MM.1S (cell line): ENCODE measurements at regions not wholly inside any gene's neighbourhood (a gene's known extent, or its start where the extent isn't known, plus 50 kb on each side); places are given as distances from the start of the nearest gene placed in this dataset.

Experiments
- DNase-seq: peaks from one replicate; pipeline ENCODE4 v3.0.0-alpha.2; 2015
- H2AFZ ChIP-seq: fragments of 300-600 bp; sonication (generic); 2 replicates; pipeline ENCODE4 v1.6.0; 2016; ENCODE audit warnings: antibody characterized with exemption, low read length
- H3F3A ChIP-seq: fragments of 300-600 bp; sonication (generic); 2 replicates; pipeline ENCODE4 v1.6.1; 2016; ENCODE audit warnings: mild to moderate bottlenecking, antibody characterized with exemption, low read length, moderate library complexity, mixed read lengths; ENCODE audit not compliant: insufficient read depth
- H3K27ac ChIP-seq: fragments of 300-600 bp; sonication (generic); 2 replicates; pipeline ENCODE4 v1.5.1; 2016; ENCODE audit warnings: mild to moderate bottlenecking, low read length
- H3K27me3 ChIP-seq: fragments of 300-600 bp; sonication (generic); replicated peaks from 2 replicates; pipeline ENCODE4 v1.6.0; 2016; ENCODE audit warnings: low read length; ENCODE audit not compliant: insufficient read depth
- H3K36me3 ChIP-seq: fragments of 300-600 bp; sonication (generic); replicated peaks from 2 replicates; pipeline ENCODE4 v1.6.1; 2016; ENCODE audit warnings: mild to moderate bottlenecking, low read length, mixed read lengths; ENCODE audit not compliant: insufficient read depth
- H3K4me1 ChIP-seq: fragments of 300-600 bp; sonication (generic); 2 replicates; pipeline ENCODE4 v1.6.1; 2016; ENCODE audit warnings: low read length, mixed read lengths
- H3K4me2 ChIP-seq: fragments of 300-600 bp; sonication (generic); 2 replicates; pipeline ENCODE4 v1.6.0; 2016; ENCODE audit warnings: low read depth, low read length
- H3K4me3 ChIP-seq: fragments of 300-600 bp; sonication (generic); 2 replicates; pipeline ENCODE4 v1.5.1; 2016; ENCODE audit warnings: low read length, mixed read lengths
- H3K79me2 ChIP-seq: fragments of 300-600 bp; sonication (generic); 2 replicates; pipeline ENCODE4 v1.6.1; 2016; ENCODE audit warnings: mixed run types, low read length, mixed read lengths
- H3K9ac ChIP-seq: fragments of 300-600 bp; sonication (generic); 2 replicates; pipeline ENCODE4 v1.6.1; 2016; ENCODE audit warnings: low read length, mixed read lengths
- H3K9me2 ChIP-seq: fragments of 300-600 bp; sonication (generic); replicated peaks from 2 replicates; pipeline ENCODE4 v1.6.1; 2016; ENCODE audit warnings: mild to moderate bottlenecking, low read length, mixed read lengths; ENCODE audit not compliant: insufficient read depth
- H3K9me3 ChIP-seq: fragments of 300-600 bp; sonication (generic); replicated peaks from 2 replicates; pipeline ENCODE4 v1.6.1; 2016; ENCODE audit warnings: mild to moderate bottlenecking, low read length, mixed read lengths; ENCODE audit not compliant: insufficient read depth
- H4K20me1 ChIP-seq: fragments of 300-600 bp; sonication (generic); 2 replicates; pipeline ENCODE4 v1.6.1; 2016; ENCODE audit warnings: mild to moderate bottlenecking, low read length, moderate library complexity, mixed read lengths; ENCODE audit not compliant: insufficient read depth
- EZH2 ChIP-seq: fragments of 300-600 bp; sonication (generic); optimal IDR thresholded peaks from 2 replicates; pipeline ENCODE3; 2017; ENCODE audit warnings: low read depth, mild to moderate bottlenecking, antibody characterized with exemption, low read length, mixed read lengths
- EZH2phosphoT487 ChIP-seq: fragments of 300-600 bp; sonication (generic); IDR thresholded peaks from 2 replicates; pipeline ENCODE4 v1.6.1; 2018; ENCODE audit warnings: antibody characterized with exemption, low read length
- TF ChIP-seq, protein P1 (sequence below): fragments of 300-600 bp; sonication (generic); IDR thresholded peaks from 2 replicates; pipeline ENCODE4 v1.5.1; 2016; ENCODE audit warnings: antibody characterized with exemption, low read length, mixed read lengths

DNA sequence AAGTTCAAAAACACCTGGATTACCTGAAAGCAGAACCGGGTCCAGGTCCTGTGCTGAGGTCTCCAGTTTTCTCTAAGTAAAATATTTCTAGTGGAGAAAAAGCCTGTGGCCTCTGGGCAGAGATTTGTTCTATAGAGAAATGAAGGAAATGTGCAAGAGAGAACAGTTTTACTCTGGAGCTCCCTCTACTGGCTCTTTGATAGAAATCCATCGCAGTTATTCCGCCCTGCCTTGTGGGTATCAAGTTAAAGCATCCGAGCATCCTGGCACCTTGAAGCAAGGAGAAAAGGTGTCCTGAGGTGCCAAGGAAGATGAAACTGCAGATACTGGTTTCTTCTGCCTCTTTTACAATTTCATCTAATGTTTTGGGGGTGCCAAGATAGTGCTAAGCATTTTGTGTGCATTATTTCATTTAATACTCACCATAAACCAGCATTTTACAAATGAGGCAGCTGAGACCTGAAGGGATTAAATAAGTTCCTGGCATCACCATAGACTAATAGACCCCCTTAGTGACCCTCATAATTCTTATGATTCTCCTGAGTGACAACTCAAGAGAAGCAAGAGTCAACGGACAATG, 113.1 kb upstream of the HSD17B12 start:
- no peaks in the 10 kb centered on the region for H3K9me3 ChIP-seq
- H3K4me1 ChIP-seq: no peaks in the 10 kb centered on the region
- no peaks in the 10 kb centered on the region for H3F3A ChIP-seq
- H3K79me2 ChIP-seq: no peaks in the 10 kb centered on the region
- H3K36me3 ChIP-seq: no peaks in the 10 kb centered on the region
- H3K9ac ChIP-seq: no peak overlapping the region
- no peaks in the 10 kb centered on the region for H3K27me3 ChIP-seq
- H3K4me3 ChIP-seq: no peak overlapping the region
- DNase-seq: peak; percentile 58
- no peak overlapping the region for H2AFZ ChIP-seq
- H3K9me2 ChIP-seq: no peaks in the 10 kb centered on the region
- H3K27ac ChIP-seq: no peak overlapping the region
- TF ChIP-seq EZH2: no peak
- TF ChIP-seq, protein P1, sequence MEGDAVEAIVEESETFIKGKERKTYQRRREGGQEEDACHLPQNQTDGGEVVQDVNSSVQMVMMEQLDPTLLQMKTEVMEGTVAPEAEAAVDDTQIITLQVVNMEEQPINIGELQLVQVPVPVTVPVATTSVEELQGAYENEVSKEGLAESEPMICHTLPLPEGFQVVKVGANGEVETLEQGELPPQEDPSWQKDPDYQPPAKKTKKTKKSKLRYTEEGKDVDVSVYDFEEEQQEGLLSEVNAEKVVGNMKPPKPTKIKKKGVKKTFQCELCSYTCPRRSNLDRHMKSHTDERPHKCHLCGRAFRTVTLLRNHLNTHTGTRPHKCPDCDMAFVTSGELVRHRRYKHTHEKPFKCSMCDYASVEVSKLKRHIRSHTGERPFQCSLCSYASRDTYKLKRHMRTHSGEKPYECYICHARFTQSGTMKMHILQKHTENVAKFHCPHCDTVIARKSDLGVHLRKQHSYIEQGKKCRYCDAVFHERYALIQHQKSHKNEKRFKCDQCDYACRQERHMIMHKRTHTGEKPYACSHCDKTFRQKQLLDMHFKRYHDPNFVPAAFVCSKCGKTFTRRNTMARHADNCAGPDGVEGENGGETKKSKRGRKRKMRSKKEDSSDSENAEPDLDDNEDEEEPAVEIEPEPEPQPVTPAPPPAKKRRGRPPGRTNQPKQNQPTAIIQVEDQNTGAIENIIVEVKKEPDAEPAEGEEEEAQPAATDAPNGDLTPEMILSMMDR: peak; percentile 72
- H4K20me1 ChIP-seq: no peaks in the 10 kb centered on the region
- no peak overlapping the region for H3K4me2 ChIP-seq

DNA sequence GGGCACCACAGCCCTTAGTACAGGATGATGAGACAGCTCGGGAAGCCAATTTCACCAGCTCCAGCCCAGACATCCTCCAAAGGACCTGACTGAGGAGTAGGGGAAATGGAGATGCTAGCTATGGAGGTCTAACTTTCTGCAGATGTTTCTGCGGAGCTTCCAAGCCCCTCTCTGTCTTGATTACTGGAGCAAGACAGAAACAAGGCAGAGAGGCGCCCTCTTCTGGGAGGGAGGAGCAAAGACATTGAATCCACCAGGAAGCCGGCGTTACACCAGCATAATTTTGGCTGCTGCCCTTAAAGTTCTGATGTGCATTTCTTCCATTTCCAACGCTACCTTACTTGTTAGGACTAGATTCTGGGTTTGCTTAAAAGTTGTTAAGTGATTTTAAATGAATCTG, 107.3 kb upstream of the HSD17B12 start:
- Histone ChIP-seq H3K27me3 (peaks cover 36% of the 10 kb centered on the region), H3K36me3 (no peaks in the 10 kb centered on the region), H3K9me3 (no peaks in the 10 kb centered on the region), H3F3A (no peaks in the 10 kb centered on the region), H3K9me2 (no peaks in the 10 kb centered on the region), H3K9ac (no peak overlapping the region), H3K79me2 (no peaks in the 10 kb centered on the region), H2AFZ (peak overlapping the region; percentile 45), H3K4me1 (peaks cover 15% of the 10 kb centered on the region), H4K20me1 (no peaks in the 10 kb centered on the region), H3K4me2 (peak overlapping the region; percentile 48), H3K4me3 (peak overlapping the region; percentile 9; the same call in 1 of the 2 replicates), H3K27ac (no peak overlapping the region)
- peak; percentile 43 for DNase-seq
- TF ChIP-seq EZH2: no peak
- TF ChIP-seq, protein P1: peak; percentile 86

DNA sequence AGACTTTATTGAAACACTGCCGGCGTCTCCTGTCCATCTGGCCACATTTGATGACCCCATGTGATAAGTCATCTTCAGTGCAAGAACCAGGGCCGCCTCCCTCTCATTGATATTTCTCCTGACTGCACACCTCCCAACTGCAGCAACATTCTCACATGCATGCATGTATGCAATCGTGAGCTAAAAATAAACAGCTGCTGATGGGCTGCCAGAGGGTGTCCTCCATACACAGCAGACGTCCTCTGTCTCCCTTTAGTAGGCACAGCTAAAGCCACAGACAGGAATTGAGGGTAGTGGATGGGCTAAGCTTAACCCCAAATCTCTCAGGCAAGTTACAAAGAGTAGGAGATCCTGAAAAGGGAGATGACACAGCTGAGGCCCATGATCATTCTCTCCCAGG, 106.7 kb upstream of the HSD17B12 start:
- H3K79me2 ChIP-seq: no peaks in the 10 kb centered on the region
- H3K4me2 ChIP-seq: peak overlapping the region; percentile 48; the same call in 1 of the 2 replicates
- H3K4me3 ChIP-seq: no peak overlapping the region
- H3K9me3 ChIP-seq: no peaks in the 10 kb centered on the region
- no peaks in the 10 kb centered on the region for H4K20me1 ChIP-seq
- no peak overlapping the region for H3K9ac ChIP-seq
- H3F3A ChIP-seq: no peaks in the 10 kb centered on the region
- peak overlapping the region; percentile 45 for H2AFZ ChIP-seq
- no peak overlapping the region for H3K27ac ChIP-seq
- TF ChIP-seq EZH2phosphoT487 (no peak), EZH2 (no peak)
- TF ChIP-seq, protein P1: no peak
- no peaks in the 10 kb centered on the region for H3K9me2 ChIP-seq
- peaks cover 15% of the 10 kb centered on the region for H3K4me1 ChIP-seq
- no peaks in the 10 kb centered on the region for H3K36me3 ChIP-seq
- H3K27me3 ChIP-seq: peaks cover 42% of the 10 kb centered on the region
- no peak for DNase-seq
